ENCODE measurements at regions not wholly inside any gene's neighbourhood (a gene's known extent, or its start where the extent isn't known, plus 50 kb on each side); places are given as distances from the start of the nearest gene placed in this dataset.

DNA sequence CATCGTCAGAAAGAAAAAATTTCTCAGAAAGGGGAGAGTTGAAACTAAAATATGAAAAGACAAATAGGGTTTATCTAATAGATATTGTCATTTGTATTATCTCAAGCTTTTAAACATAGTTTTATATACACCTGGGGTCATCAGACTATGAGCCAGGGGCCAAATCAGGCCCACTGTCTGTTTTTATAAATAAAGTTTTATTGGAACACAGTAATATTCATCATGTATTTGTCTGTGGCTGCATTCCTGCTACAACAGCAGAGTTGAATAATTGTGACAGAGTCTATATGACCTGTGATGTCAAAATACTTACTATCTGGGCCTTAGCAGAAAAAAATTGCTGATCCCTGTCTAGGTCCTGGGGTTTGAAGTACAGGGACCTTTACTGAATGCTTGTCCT is 120.5 kb upstream of the RUNX1 start:
- Histone ChIP-seq H3K4me3 (no peak overlapping the region), H3K4me1 (no peaks in the 10 kb centered on the region), H3K36me3 (no peaks in the 10 kb centered on the region), H3K9me3 (no peaks in the 10 kb centered on the region), H3K27me3 (no peaks in the 10 kb centered on the region), H3K27ac (no peak overlapping the region)
- ATAC-seq (no peak), DNase-seq (no peak)
- intact Hi-C loops (cut with DNase I; ENCODE audit: low total_unique reads), result no loop called here
- TF ChIP-seq CTCF (IDR thresholded peaks at IDR 0.05 in 4 of 5, conservative IDR thresholded peaks at IDR 0.05 in 1 of 5) (no peak), POLR2A (IDR thresholded peaks at IDR 0.05) (no peak)
- in situ Hi-C loops (cut with MboI; ENCODE audit: low sequenced_read_pairs in 4 of 4), result no loop called here

DNA sequence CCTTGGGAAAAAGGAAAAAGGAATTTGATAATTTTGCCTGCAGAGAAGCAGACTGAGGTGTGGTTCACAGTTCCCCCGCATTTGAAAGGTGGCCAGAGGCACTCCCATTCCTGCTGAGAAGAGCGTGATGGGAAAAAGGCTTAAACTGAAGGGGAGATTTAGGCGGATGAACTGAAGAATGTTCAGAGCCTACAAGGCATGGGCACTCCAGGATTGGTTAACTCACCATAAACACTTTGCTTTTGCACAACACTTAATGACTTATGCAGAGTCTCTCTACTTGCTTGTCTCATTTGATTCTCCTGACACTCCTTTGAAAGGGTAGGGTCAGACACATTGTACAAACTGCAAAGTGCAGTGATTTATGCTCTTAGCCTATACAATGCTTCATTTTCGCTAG is 119.6 kb upstream of the RUNX1 start:
- H3K9me3 ChIP-seq, result no peaks in the 10 kb centered on the region
- intact Hi-C loops (cut with DNase I; ENCODE audit: low total_unique reads) (no loop called here), in situ Hi-C loops (cut with MboI; ENCODE audit: low sequenced_read_pairs in 4 of 4) (no loop called here)
- no peaks in the 10 kb centered on the region for H3K4me1 ChIP-seq
- no peak for TF ChIP-seq POLR2A (IDR thresholded peaks at IDR 0.05)
- no peak for TF ChIP-seq CTCF (IDR thresholded peaks at IDR 0.05 in 4 of 5, conservative IDR thresholded peaks at IDR 0.05 in 1 of 5)
- H3K27me3 ChIP-seq, result no peaks in the 10 kb centered on the region
- no peak for ATAC-seq
- H3K36me3 ChIP-seq, result no peaks in the 10 kb centered on the region
- no peak for DNase-seq
- no peak overlapping the region for H3K27ac ChIP-seq
- H3K4me3 ChIP-seq, result no peak overlapping the region

DNA sequence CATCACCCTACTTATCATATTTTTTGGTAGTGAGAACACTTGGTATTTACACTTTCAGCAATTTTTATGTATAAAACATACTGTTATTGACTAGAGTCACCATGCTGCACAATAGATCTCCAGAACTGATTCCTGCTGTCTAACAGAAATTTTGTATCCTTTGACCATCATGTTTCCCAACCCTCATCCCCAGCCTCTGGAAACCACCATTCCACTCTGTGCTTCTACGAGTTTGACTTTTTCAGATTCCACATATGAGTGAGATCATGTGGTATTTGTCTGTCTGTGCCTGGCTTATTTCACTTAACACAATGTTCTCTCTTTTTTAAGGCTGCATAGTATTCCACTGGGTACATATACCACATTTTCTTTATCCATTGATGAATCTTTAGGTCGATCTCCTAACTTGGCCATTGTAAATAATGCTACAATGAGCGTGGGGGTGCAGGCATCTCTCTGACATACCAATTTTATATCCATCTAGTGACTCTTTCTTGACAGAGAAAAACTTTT is 115.9 kb upstream of the RUNX1 start:
- H3K27ac ChIP-seq, result no peak overlapping the region
- in situ Hi-C loops (cut with MboI; ENCODE audit: low sequenced_read_pairs in 4 of 4) (no loop called here), intact Hi-C loops (cut with DNase I; ENCODE audit: low total_unique reads) (no loop called here)
- no peaks in the 10 kb centered on the region for H3K27me3 ChIP-seq
- no peaks in the 10 kb centered on the region for H3K36me3 ChIP-seq
- DNase-seq, result no peak
- H3K9me3 ChIP-seq, result no peaks in the 10 kb centered on the region
- H3K4me3 ChIP-seq, result no peak overlapping the region
- no peak for ATAC-seq
- H3K4me1 ChIP-seq, result no peaks in the 10 kb centered on the region
- TF ChIP-seq CTCF (IDR thresholded peaks at IDR 0.05 in 4 of 5, conservative IDR thresholded peaks at IDR 0.05 in 1 of 5) (no peak), POLR2A (IDR thresholded peaks at IDR 0.05) (no peak)

- DNase-seq, result no peak
Measured at GRCh38 chr21:35164380-35164779, 115.3 kb upstream of the RUNX1 start.

More at GRCh38 chr21:35164380-35164779, 115.3 kb upstream of the RUNX1 start:
- H3K36me3 ChIP-seq, result no peaks in the 10 kb centered on the region
- H3K9me3 ChIP-seq, result no peaks in the 10 kb centered on the region
- no peak for TF ChIP-seq POLR2A (IDR thresholded peaks at IDR 0.05)
- TF ChIP-seq CTCF (IDR thresholded peaks at IDR 0.05 in 4 of 5, conservative IDR thresholded peaks at IDR 0.05 in 1 of 5), result no peak
- ATAC-seq, result no peak
- H3K27me3 ChIP-seq, result no peaks in the 10 kb centered on the region
- in situ Hi-C loops (cut with MboI; ENCODE audit: low sequenced_read_pairs in 4 of 4), result no loop called here
- intact Hi-C loops (cut with DNase I; ENCODE audit: low total_unique reads), result no loop called here
- H3K4me1 ChIP-seq, result no peaks in the 10 kb centered on the region
- no peak overlapping the region for H3K4me3 ChIP-seq
- H3K27ac ChIP-seq, result no peak overlapping the region
